ENCODE measurements at regions not wholly inside any gene's neighbourhood (a gene's known extent, or its start where the extent isn't known, plus 50 kb on each side); places are given as distances from the start of the nearest gene placed in this dataset.
"Not testable (repeated sequence)": the region's sequence is repeated elsewhere in the genome, so short reads cannot be mapped to it uniquely, and the experiment has no call there.

GRCh38 chr1:61579802-61580201, 145.1 kb downstream of the TM2D1 start:
- DNase-seq: no peak

GRCh38 chr1:61572046-61572445, 152.9 kb downstream of the TM2D1 start:
- DNase-seq: no peak

DNA sequence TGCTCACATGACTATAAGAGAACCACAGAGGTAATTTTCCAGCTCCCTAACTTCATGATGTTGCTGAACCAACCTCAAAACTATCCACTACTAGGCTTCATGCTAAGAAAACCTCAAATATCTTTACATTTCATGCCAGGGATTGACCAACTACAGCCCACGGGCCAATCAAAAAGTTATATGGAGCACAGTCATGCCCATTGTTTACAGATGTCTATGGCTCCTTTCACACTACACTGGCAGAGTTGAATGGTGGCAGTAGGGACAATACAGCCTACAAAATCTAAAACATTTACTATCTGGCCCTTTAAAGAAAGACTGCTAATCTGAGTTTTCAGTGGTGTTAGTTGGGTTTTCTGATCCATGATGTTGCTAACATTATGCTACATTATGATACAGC, 154.8 kb downstream of the TM2D1 start:
- DNase-seq: no peak

- DNase-seq: no peak
These were observed 155.7 kb downstream of the TM2D1 start for GRCh38 chr1:61569303-61569621.

DNA sequence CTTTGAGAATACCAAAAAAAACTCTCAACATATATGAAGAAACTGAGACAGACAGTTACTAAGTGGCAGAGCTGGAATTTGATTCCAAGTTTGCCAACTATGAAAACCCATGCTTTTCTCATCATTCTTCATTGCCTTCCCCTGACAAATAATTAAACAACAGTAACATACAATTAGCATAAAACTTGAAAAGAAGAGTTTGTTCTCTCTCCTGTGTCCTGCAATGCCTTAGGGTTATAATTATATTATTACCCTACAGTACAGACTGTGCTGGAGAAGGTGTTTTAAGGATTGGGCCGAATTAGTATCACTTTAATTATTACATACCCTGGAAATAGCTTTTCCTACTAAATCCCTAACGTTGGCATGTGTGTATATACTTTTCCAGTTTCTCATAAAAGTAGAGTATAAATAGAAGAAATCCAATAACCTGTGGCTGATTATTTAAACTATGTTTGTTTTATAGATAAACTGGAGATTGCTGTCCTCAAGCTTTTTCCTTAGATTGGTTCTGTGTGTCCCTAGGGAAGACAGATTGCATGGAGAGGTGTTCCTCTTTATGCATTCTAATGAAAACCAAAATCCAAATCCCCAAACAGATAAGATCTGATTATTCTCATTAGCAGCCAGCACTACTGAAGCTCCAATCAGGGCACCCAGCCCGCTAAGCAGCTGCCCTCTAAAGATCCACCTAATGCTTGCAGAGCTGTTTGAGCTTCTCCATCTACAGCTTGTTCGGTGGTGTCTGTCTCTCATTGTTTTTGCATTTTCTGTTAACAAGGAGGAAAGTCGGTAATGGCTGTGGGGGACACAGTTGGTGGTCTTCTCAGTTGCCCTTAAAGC, 156.3 kb downstream of the TM2D1 start:
- peak; percentile 91 for DNase-seq

DNA sequence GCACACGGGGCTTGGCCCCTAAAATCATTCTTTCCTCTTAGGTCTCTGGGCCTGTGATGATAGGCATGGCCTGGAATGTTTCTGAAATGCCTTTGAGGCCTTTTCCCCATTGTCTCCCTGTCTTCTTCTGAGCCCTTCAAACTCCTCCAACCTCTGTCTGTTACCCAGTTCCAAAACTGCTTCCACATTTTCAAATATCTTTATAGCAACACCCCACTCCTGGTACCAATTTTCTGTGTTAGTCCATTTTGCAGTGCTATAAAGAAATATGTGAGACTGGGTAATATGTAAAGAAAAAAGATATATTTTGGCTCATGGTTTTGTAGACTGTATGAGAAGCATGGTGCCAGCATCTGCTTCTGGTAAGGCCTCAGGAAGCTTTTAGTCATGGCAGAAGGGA, 158.8 kb downstream of the TM2D1 start:
- DNase-seq: no peak

DNA sequence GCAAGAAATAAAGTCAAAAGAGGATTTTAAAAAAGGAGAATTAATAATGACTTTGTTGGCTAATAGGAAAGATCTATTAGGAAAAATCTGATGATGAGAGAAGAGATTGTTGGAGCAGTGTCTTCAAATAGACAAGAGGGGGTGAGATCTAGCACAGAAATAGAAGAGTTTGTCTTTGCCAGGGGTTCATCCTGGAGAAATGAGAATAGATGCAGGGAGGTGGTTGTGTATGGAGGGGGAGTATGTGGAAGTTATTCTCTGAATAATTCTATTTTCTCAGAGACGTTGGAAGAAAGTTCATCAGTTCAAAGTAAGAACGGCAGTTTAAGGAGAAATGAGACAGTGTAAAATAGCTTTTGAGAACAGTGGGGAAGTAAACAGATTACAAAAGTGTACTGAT, 161.3 kb downstream of the TM2D1 start:
- no peak for DNase-seq

DNA sequence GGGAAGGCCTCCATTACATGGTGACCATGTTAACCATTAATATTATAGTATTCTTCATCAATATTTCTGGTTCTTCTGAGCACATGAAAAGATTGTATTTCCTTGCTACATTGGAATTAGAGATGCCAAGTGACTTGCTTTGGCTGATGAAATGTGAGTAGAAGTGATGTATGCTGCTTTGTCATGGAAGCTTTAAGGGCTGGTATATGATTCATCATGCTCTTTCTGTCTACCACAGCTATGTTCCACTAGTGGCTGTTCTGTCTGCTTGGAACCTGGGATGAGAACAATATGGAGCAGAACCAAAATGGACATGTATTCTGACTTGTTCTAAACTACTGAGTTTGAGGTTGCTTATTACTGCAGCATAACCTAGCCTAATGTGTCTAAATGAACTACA, 163.3 kb downstream of the TM2D1 start:
- no peak for DNase-seq

DNA sequence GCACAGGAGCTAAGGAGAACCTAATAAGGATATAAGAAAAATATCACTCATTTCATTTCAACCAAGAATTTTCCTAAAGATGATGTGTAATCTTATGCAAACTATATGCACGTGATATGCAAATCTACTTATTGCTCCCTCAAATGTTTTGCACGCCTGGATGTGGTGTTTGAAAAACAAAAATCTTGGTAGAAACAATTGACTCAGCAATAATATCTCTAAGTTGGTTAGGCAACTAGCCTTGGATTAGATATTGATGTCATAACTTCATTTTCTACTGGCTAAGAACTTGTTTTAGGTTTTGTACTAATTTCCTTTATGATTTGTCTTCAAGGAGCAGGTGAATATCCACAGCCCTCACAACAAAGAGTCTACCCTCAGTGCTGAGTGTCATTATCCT, 164.6 kb downstream of the TM2D1 start:
- no peak for DNase-seq

GRCh38 chr1:61556631-61557030, 168.3 kb downstream of the TM2D1 start:
- no peak for DNase-seq

GRCh38 chr1:61552630-61553305, 172.2 kb downstream of the TM2D1 start:
- no peak for DNase-seq

DNA sequence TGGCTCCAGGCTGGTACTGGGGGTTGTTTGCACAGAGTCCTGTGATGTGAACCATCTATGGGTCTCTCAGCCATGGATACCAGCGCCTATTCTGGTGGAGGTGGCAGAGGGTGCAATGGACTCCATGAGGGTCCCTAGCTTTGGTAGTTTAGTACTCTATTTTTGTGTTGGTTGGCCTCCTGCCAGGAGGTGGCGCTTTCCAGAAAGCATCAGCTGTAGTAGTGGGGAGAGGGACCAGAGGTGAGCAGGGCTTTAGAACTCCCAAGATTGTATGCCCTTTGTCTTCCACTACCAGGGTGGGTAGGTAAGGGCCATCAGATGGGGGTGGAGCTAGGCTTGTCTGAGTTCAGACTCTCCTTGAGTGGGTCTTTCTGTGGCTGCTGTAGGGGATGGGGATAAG, 177.6 kb downstream of the TM2D1 start:
- peak; percentile 17 for DNase-seq

GRCh38 chr1:61544870-61545269, 180.1 kb downstream of the TM2D1 start:
- not testable (repeated sequence) for DNase-seq

- not testable (repeated sequence) for DNase-seq
These were observed 181.4 kb downstream of the TM2D1 start for GRCh38 chr1:61543498-61543897.

DNA sequence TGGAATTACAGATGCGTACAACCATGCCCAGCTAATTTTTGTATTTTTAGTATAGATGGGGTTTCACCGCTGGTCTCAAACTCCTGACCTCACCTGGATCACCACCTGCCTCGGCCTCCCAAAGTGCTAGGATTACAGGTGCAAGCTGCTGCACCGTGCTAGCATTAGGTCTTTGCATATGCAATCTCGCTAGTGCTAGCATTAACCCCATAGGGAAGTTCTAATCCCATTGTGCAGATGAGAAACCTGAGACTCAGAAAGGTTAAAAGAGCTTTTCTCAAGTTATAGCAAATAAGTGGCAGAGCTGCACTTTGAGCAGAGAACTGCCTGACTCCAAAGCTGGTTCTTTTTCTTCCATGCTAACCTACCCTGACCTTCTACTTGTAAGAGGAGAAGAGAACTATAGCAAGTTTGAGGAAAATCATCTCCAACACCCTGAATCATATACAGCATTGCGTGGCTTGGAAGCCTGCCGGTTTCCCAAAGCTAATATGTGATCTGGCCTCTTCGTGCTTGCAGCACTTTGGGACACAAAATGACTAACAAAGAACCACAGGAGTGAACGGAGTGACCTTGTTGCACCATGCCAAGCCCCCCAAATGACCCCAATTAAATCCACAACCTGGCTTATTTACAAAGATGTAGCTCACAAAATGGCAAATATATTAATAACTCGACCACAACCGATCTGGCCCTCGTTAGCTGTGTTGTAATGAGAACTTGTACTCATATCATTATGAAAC, 185.1 kb downstream of the TM2D1 start:
- DNase-seq: no peak

- no peak for DNase-seq
These were observed 186.7 kb downstream of the TM2D1 start for GRCh38 chr1:61538228-61538627.

DNA sequence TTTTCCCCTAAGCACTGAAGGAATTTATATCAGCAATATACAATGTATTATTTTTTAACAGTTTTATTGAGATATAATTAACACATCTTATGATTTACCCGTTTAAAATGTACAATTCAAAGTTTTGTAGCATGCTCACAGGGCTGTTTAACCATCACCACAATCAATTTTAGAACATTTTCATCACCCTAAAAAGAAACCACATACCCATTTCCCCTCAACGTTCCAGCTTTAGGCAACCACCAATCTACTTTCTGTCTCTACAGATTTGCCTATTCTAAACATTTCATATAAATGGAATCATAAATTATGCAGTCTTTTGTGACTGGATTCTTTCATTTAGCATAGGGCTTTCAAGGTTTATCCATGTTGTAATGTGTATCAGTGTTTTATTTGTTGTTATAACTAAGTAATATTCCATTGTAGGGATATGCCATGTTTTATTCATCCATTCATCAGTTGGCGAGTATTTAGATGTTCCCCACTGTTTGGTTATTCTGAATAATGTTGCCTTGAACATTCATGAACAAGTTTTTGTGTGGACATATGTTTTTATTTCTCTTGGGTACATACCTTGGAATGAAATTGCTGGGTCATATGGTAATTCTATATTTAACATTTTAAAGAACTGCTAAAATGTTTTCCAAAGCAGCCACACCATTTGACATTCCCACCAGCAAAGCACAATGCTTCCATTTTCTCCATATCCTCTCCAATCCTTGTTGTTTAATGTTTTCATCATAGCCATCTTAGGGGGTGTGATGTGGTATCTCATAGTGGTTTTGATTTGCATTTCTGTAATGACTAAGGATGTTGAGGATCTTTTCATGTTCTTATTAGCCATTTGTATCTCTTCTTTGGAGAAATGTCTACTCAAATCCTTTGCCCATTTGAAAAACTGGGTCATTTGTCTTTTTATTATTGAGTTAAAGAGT, 188.5 kb downstream of the TM2D1 start:
- no peak for DNase-seq

- DNase-seq: no peak
These were observed 190.1 kb downstream of the TM2D1 start for GRCh38 chr1:61534847-61535246.

DNA sequence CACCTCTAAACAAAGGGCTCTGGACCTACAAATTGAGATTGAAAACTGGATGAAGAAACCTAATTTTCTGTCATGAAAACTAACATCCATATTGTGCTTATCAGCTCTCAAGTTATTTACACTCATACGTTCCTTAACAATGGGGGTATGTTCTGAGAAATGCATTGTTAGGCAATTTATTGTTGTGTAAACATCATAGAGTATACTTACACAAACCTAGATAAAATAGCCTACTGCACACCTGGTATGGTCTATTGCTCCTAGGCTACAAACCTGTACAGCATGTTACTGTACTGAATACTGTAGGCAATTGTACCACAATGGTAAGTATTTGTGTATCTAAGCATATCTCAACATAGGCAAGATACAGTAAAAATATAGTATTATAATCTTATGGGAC, 191.4 kb downstream of the TM2D1 start:
- DNase-seq: no peak

GRCh38 chr1:61531716-61532115, 193.2 kb downstream of the TM2D1 start:
- DNase-seq: no peak

DNA sequence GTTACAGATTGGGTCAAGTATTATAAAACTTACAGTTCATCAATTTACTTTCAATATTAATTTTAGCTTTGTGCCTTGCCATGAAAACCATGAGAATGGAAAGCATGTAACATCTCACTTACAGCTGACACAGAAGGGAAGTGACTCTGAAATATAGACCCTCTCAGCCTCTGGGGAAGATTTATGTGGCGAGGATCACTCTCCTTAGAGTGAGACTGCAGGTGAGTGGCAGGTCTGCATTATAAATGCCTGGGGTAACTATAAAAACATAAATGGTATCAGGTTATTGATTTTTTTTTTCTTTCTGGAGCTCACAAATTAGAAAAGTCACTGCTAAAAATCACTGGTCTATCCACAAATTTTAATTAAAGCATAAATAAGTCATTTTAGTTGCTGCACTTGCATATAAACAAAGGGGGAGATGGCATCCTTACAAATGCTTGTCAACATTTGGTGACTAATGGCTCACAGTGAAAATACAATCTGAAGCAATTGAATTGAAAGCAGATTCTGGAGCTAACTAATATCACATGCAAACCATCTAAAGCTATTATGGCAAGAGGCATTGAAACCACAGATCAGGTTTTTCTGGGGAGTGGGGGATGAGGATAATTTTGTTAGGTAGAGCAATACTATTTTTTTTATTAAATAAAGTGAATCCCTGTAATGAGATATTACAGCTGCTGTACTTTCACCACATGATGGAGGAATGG, 200.9 kb downstream of the TM2D1 start:
- DNase-seq: no peak

GRCh38 chr1:61523229-61523628, 201.7 kb downstream of the TM2D1 start:
- DNase-seq: no peak
